ENCODE measurements at regions not wholly inside any gene's neighbourhood (a gene's known extent, or its start where the extent isn't known, plus 50 kb on each side); places are given as distances from the start of the nearest gene placed in this dataset.
A peak's percentile ranks its signal among the peaks of the same experiment; 100 is the strongest.

GRCh38 chr7:32379510-32380112 is 110.6 kb downstream of the LSM5 start:
- Histone ChIP-seq H3K36me3 (no peaks in the 10 kb centered on the region), H3K4me1 (peaks cover 0 to 6% (median 0%) of the 10 kb centered on the region in 9 donors), H3K27me3 (peaks cover 0 to 32% (median 6%) of the 10 kb centered on the region in 7 donors), H3K9me3 (no peaks in the 10 kb centered on the region), H3K4me3 (no peak overlapping the region), H3K27ac (peak overlapping the region in 2 of 10 donors; percentile 6 to 41)
- 46 to 56% methylated on average over 2 of the region's 2 CpGs for WGBS, 2 donors
- no peak for DNase-seq
- intact Hi-C loops (cut with DNase I), result no loop called here
- TF ChIP-seq, protein P1, sequence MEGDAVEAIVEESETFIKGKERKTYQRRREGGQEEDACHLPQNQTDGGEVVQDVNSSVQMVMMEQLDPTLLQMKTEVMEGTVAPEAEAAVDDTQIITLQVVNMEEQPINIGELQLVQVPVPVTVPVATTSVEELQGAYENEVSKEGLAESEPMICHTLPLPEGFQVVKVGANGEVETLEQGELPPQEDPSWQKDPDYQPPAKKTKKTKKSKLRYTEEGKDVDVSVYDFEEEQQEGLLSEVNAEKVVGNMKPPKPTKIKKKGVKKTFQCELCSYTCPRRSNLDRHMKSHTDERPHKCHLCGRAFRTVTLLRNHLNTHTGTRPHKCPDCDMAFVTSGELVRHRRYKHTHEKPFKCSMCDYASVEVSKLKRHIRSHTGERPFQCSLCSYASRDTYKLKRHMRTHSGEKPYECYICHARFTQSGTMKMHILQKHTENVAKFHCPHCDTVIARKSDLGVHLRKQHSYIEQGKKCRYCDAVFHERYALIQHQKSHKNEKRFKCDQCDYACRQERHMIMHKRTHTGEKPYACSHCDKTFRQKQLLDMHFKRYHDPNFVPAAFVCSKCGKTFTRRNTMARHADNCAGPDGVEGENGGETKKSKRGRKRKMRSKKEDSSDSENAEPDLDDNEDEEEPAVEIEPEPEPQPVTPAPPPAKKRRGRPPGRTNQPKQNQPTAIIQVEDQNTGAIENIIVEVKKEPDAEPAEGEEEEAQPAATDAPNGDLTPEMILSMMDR (IDR thresholded peaks at IDR 0.05), result no peak
- ATAC-seq, result peak in 6 of 8 donors; percentile 16 to 66 (median 50)

DNA sequence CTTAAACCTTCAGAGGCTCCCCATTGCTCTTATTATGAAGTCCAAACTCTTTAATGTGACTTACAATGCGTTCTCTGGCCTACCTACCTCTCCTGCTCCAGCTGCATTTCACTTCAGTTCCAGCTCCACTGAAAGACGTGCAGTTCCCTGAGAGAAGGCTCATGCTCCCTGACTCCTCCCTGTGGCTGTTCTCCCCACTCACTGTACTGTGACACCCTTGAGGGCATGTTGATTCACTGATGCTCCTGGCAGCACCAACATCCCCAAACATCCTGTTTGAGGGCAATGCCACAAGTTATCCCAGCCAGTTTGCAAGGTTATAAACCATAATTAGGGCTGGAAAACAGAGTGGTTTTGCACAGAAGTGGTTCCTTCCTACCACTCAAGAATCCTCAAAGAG is 111.2 kb downstream of the LSM5 start:
- intact Hi-C loops (cut with DNase I), result no loop called here
- 42 to 45% methylated on average over 2 of the region's 2 CpGs for WGBS, 2 donors

GRCh38 chr7:32364581-32364980 is 125.6 kb downstream of the LSM5 start:
- Histone ChIP-seq H3K9me3 (peaks cover 0 to 38% (median 2%) of the 10 kb centered on the region in 11 donors), H3K36me3 (no peaks in the 10 kb centered on the region), H3K27me3 (peaks cover 0 to 19% (median 11%) of the 10 kb centered on the region in 7 donors), H3K27ac (no peak overlapping the region), H3K4me3 (no peak overlapping the region), H3K4me1 (no peaks in the 10 kb centered on the region)
- 87 to 95% methylated on average over 4 of the region's 4 CpGs for WGBS, 2 donors
- TF ChIP-seq, protein P1 (IDR thresholded peaks at IDR 0.05), result no peak
- DNase-seq, result no peak
- intact Hi-C loops (cut with DNase I), result no loop called here
- no peak for ATAC-seq

More for the DNA sequence above, 111.2 kb downstream of the LSM5 start:
- H3K27ac ChIP-seq, result no peak overlapping the region
- TF ChIP-seq, protein P1 (IDR thresholded peaks at IDR 0.05), result no peak
- H3K4me3 ChIP-seq, result no peak overlapping the region
- H3K9me3 ChIP-seq, result no peaks in the 10 kb centered on the region
- ATAC-seq, result no peak
- H3K27me3 ChIP-seq, result peaks cover 0 to 27% (median 5%) of the 10 kb centered on the region in 7 donors
- no peak for DNase-seq
- H3K36me3 ChIP-seq, result no peaks in the 10 kb centered on the region
- H3K4me1 ChIP-seq, result peaks cover 0 to 6% (median 0%) of the 10 kb centered on the region in 9 donors

- Histone ChIP-seq H3K36me3 (no peaks in the 10 kb centered on the region), H3K27ac (no peak overlapping the region), H3K27me3 (peaks cover 0 to 19% (median 12%) of the 10 kb centered on the region in 7 donors), H3K4me3 (no peak overlapping the region), H3K9me3 (no peaks in the 10 kb centered on the region), H3K4me1 (peaks cover 0 to 3% (median 0%) of the 10 kb centered on the region in 9 donors)
- TF ChIP-seq, protein P1 (IDR thresholded peaks at IDR 0.05), result no peak
- intact Hi-C loops (cut with DNase I), result no loop called here
- DNase-seq (no peak), ATAC-seq (no peak)
- 88 to 89% methylated on average over 5 of the region's 5 CpGs for WGBS, 2 donors
These were observed 130.1 kb downstream of the LSM5 start for GRCh38 chr7:32360127-32360526.
